ENCODE measurements at regions not wholly inside any gene's neighbourhood (a gene's known extent, or its start where the extent isn't known, plus 50 kb on each side); places are given as distances from the start of the nearest gene placed in this dataset.

DNA sequence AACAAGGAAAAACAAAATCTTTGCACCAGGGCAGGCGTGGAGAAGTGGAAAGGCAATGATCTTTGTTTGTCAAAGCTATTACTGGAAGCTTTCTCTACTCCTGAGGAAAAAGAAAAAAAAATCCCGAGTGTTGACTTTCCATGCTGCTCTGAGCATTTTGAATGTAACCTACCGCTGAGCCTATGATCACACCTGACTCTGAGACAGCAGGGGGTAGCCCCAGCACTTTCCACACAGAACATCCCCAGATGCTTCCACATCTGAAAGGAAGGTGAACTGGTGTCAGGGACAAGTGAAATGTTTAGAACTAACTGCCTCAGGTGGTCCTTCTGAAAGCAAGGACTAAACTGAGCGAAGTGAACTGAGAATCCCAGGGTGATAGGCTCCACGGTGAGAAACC is 1315.1 kb upstream of the DDX18 start:
- DNase-seq (ENCODE audit: low spot score) (no peak), ATAC-seq (peak; percentile 51; the same call in 1 of the 2 replicates)
- CTCF ChIA-PET = interaction anchor here (1.2 kb wide), 1 partner anchor 1273 kb away, joined by 3 read pairs; no protein-coding TSS in a partner anchor
- Mint-ChIP-seq H3K36me3 (no peaks in the 10 kb centered on the region; the same call in 1 of the 2 replicates), H3K4me3 (no peak overlapping the region), H3K4me1 (peaks cover 14% of the 10 kb centered on the region), H3K27ac (no peak overlapping the region), H3K27me3 (ENCODE audit: low read depth) (peaks cover 5% of the 10 kb centered on the region), H3K9me3 (peaks cover 21% of the 10 kb centered on the region)
- POLR2A ChIA-PET = interaction anchor here (0.5 kb wide), 1 partner anchor 1045 kb away, joined by 5 read pairs; no protein-coding TSS in a partner anchor
- TF ChIP-seq RELA (CRISPR knock-in tag; IDR thresholded peaks at IDR 0.05; ENCODE audit: borderline replicate concordance) = no peak
- TF ChIP-seq ZNF423 (CRISPR knock-in tag; IDR thresholded peaks at IDR 0.05) = 0 out of 2 replicates have a peak, but pooled peaks have one; percentile 44

DNA sequence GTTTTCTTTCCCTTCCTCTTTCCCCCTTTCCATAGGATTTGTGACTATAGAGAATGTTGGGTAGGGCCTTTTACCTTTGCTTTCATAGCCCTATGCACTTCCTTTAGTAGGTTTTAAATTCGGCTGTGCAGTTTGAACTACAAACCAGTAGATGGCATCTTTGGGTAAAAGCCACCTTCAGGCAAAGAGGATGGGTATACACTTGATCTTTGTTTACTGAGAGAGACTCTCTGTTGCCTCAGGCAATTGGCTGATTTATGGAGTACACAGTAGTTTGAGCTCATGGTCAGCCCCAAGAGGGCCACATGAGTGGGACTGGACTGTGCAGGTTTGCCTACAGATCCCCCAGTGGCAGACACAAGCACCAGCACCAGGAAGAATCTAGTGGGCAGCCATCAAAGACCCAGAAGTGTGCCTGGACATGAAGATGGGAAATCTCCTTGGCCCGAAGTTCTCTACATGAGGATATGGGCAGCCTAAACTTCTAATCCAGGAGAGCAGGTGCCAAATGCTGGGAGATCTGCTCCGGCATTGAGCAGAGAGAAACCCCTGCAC is 1304.3 kb upstream of the DDX18 start:
- Mint-ChIP-seq H3K36me3 (peaks cover 14% of the 10 kb centered on the region), H3K9me3 (peaks cover 45% of the 10 kb centered on the region), H3K27me3 (ENCODE audit: low read depth) (no peaks in the 10 kb centered on the region), H3K27ac (no peak overlapping the region), H3K4me3 (no peak overlapping the region), H3K4me1 (no peaks in the 10 kb centered on the region)
- CTCF ChIA-PET = no interaction called here
- no peak for TF ChIP-seq SMAD3 (CRISPR knock-in tag; IDR thresholded peaks at IDR 0.05; ENCODE audit: borderline replicate concordance)
- TF ChIP-seq, protein P1, sequence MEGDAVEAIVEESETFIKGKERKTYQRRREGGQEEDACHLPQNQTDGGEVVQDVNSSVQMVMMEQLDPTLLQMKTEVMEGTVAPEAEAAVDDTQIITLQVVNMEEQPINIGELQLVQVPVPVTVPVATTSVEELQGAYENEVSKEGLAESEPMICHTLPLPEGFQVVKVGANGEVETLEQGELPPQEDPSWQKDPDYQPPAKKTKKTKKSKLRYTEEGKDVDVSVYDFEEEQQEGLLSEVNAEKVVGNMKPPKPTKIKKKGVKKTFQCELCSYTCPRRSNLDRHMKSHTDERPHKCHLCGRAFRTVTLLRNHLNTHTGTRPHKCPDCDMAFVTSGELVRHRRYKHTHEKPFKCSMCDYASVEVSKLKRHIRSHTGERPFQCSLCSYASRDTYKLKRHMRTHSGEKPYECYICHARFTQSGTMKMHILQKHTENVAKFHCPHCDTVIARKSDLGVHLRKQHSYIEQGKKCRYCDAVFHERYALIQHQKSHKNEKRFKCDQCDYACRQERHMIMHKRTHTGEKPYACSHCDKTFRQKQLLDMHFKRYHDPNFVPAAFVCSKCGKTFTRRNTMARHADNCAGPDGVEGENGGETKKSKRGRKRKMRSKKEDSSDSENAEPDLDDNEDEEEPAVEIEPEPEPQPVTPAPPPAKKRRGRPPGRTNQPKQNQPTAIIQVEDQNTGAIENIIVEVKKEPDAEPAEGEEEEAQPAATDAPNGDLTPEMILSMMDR (IDR thresholded peaks at IDR 0.05) = peak; percentile 24; the same call in 1 of the 2 replicates
- TF ChIP-seq HMGA2 (CRISPR knock-in tag; IDR thresholded peaks at IDR 0.05) = no peak
- ATAC-seq (peak; percentile 91), DNase-seq (ENCODE audit: low spot score) (no peak)
- POLR2A ChIA-PET = no interaction called here

DNA sequence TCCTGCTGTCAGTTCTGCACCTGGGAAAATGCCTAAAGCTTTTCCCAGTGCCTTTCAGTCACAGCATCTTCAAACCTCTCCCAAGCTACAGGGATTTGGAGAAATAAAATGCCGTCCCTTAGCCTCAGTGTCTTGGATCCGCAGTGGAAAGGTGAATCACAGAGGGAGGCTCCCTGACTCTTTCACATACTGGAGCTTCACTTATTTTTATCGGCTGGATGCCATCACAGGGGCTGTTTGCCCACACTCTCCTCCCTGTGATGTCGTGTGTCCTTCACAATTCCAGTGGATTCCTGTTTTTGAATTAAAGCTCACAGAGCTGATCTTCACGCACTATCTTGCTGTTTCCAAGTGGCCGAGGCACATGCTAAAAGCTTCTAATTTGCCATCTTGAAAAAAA is 1303.1 kb upstream of the DDX18 start:
- ChIA-PET CTCF (interaction anchor here (1.5 kb wide), 1 partner anchor 9 kb away, joined by 3 read pairs; no protein-coding TSS in a partner anchor), POLR2A (no interaction called here)
- no peak overlapping the region for H3K27ac Mint-ChIP-seq
- peaks cover 48% of the 10 kb centered on the region for H3K9me3 Mint-ChIP-seq
- peaks cover 9% of the 10 kb centered on the region for H3K36me3 Mint-ChIP-seq
- DNase-seq (ENCODE audit: low spot score) (no peak), ATAC-seq (no peak)
- no peak overlapping the region for H3K4me3 Mint-ChIP-seq
- no peaks in the 10 kb centered on the region for H3K27me3 Mint-ChIP-seq (ENCODE audit: low read depth)
- no peaks in the 10 kb centered on the region for H3K4me1 Mint-ChIP-seq
- TF ChIP-seq, protein P2, sequence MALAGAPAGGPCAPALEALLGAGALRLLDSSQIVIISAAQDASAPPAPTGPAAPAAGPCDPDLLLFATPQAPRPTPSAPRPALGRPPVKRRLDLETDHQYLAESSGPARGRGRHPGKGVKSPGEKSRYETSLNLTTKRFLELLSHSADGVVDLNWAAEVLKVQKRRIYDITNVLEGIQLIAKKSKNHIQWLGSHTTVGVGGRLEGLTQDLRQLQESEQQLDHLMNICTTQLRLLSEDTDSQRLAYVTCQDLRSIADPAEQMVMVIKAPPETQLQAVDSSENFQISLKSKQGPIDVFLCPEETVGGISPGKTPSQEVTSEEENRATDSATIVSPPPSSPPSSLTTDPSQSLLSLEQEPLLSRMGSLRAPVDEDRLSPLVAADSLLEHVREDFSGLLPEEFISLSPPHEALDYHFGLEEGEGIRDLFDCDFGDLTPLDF (CRISPR knock-in tag; IDR thresholded peaks at IDR 0.05) = no peak

DNA sequence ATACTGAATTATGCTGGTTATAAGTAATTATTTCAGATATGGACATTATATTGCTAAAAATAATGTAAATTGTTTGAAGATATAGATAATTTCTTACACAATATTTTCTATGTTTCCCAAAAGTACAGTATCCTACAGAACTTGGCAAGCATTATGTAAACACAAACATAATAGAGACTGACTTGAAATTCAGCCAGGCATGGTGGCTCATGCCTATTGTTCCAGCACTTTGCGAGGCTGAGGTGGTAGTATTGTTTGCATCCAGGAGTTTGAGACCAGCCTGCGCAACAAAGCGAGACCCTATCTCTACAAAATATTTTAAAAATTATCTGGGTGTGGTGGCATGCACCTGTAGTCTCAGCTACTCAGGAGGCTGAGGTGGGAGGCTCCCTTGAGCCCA is 1300.5 kb upstream of the DDX18 start:
- Mint-ChIP-seq H3K27me3 (ENCODE audit: low read depth) (no peaks in the 10 kb centered on the region), H3K36me3 (peaks cover 9% of the 10 kb centered on the region), H3K4me3 (no peak overlapping the region), H3K27ac (no peak overlapping the region), H3K9me3 (peaks cover 39% of the 10 kb centered on the region), H3K4me1 (no peaks in the 10 kb centered on the region)
- ChIA-PET POLR2A (no interaction called here), CTCF (no interaction called here)
- DNase-seq (ENCODE audit: low spot score) (no peak), ATAC-seq (no peak)
- TF ChIP-seq, protein P3, sequence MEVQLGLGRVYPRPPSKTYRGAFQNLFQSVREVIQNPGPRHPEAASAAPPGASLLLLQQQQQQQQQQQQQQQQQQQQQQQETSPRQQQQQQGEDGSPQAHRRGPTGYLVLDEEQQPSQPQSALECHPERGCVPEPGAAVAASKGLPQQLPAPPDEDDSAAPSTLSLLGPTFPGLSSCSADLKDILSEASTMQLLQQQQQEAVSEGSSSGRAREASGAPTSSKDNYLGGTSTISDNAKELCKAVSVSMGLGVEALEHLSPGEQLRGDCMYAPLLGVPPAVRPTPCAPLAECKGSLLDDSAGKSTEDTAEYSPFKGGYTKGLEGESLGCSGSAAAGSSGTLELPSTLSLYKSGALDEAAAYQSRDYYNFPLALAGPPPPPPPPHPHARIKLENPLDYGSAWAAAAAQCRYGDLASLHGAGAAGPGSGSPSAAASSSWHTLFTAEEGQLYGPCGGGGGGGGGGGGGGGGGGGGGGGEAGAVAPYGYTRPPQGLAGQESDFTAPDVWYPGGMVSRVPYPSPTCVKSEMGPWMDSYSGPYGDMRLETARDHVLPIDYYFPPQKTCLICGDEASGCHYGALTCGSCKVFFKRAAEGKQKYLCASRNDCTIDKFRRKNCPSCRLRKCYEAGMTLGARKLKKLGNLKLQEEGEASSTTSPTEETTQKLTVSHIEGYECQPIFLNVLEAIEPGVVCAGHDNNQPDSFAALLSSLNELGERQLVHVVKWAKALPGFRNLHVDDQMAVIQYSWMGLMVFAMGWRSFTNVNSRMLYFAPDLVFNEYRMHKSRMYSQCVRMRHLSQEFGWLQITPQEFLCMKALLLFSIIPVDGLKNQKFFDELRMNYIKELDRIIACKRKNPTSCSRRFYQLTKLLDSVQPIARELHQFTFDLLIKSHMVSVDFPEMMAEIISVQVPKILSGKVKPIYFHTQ (CRISPR knock-in tag; IDR thresholded peaks at IDR 0.05) = no peak
- TF ChIP-seq, protein P1 (IDR thresholded peaks at IDR 0.05) = no peak
- TF ChIP-seq, protein P4, sequence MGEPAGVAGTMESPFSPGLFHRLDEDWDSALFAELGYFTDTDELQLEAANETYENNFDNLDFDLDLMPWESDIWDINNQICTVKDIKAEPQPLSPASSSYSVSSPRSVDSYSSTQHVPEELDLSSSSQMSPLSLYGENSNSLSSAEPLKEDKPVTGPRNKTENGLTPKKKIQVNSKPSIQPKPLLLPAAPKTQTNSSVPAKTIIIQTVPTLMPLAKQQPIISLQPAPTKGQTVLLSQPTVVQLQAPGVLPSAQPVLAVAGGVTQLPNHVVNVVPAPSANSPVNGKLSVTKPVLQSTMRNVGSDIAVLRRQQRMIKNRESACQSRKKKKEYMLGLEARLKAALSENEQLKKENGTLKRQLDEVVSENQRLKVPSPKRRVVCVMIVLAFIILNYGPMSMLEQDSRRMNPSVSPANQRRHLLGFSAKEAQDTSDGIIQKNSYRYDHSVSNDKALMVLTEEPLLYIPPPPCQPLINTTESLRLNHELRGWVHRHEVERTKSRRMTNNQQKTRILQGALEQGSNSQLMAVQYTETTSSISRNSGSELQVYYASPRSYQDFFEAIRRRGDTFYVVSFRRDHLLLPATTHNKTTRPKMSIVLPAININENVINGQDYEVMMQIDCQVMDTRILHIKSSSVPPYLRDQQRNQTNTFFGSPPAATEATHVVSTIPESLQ (CRISPR knock-in tag; IDR thresholded peaks at IDR 0.05) = no peak
- TF ChIP-seq, protein P5, sequence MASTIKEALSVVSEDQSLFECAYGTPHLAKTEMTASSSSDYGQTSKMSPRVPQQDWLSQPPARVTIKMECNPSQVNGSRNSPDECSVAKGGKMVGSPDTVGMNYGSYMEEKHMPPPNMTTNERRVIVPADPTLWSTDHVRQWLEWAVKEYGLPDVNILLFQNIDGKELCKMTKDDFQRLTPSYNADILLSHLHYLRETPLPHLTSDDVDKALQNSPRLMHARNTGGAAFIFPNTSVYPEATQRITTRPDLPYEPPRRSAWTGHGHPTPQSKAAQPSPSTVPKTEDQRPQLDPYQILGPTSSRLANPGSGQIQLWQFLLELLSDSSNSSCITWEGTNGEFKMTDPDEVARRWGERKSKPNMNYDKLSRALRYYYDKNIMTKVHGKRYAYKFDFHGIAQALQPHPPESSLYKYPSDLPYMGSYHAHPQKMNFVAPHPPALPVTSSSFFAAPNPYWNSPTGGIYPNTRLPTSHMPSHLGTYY (CRISPR knock-in tag; IDR thresholded peaks at IDR 0.05) = no peak
- no peak for TF ChIP-seq ZNF423 (CRISPR knock-in tag; IDR thresholded peaks at IDR 0.05)
- no peak for TF ChIP-seq MYBL2 (CRISPR knock-in tag; IDR thresholded peaks at IDR 0.05)
- TF ChIP-seq ZNF317 (CRISPR knock-in tag; IDR thresholded peaks at IDR 0.05; ENCODE audit: borderline replicate concordance, low read depth) = no peak
- TF ChIP-seq, protein P6, sequence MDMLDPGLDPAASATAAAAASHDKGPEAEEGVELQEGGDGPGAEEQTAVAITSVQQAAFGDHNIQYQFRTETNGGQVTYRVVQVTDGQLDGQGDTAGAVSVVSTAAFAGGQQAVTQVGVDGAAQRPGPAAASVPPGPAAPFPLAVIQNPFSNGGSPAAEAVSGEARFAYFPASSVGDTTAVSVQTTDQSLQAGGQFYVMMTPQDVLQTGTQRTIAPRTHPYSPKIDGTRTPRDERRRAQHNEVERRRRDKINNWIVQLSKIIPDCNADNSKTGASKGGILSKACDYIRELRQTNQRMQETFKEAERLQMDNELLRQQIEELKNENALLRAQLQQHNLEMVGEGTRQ (CRISPR knock-in tag; IDR thresholded peaks at IDR 0.05) = no peak
- TF ChIP-seq, protein P7, sequence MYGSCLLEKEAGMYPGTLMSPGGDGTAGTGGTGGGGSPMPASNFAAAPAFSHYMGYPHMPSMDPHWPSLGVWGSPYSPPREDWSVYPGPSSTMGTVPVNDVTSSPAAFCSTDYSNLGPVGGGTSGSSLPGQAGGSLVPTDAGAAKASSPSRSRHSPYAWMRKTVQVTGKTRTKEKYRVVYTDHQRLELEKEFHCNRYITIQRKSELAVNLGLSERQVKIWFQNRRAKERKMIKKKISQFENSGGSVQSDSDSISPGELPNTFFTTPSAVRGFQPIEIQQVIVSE (CRISPR knock-in tag; IDR thresholded peaks at IDR 0.05; ENCODE audit: borderline replicate concordance) = no peak
